Right lobe of liver (tissue), 4 donors: ENCODE measurements at regions not wholly inside any gene's neighbourhood (a gene's known extent, or its start where the extent isn't known, plus 50 kb on each side); places are given as distances from the start of the nearest gene placed in this dataset.

ENCODE experiments used
- POLR2A ChIP-seq: fragments of 450-650 bp; IDR thresholded peaks from one replicate; pipeline ENCODE4 v1.6.1; 2017; ENCODE audit warnings: antibody characterized with exemption, mild to moderate bottlenecking
- TF ChIP-seq, protein P1 (sequence below), 4 donors: fragments of 200-600 bp in 3 of 4; fragments of 450-650 bp in 1 of 4; IDR thresholded peaks; one replicate each; pipeline versions ENCODE4 v1.5.1 to v1.8.0; 2016 to 2022; ENCODE audit warnings: antibody characterized with exemption in 4 of 4, mild to moderate bottlenecking in 2 of 4
- donor health status: DM: no; HTN: no; CAD: no.
- donor health status: DM: no; HTN: no; CAD: no.
- donor health status: DM: no; HTN: yes; CAD: no.

GRCh38 chr12:124700810-124701592 is 133.6 kb upstream of the NCOR2 start:
- TF ChIP-seq, protein P1, sequence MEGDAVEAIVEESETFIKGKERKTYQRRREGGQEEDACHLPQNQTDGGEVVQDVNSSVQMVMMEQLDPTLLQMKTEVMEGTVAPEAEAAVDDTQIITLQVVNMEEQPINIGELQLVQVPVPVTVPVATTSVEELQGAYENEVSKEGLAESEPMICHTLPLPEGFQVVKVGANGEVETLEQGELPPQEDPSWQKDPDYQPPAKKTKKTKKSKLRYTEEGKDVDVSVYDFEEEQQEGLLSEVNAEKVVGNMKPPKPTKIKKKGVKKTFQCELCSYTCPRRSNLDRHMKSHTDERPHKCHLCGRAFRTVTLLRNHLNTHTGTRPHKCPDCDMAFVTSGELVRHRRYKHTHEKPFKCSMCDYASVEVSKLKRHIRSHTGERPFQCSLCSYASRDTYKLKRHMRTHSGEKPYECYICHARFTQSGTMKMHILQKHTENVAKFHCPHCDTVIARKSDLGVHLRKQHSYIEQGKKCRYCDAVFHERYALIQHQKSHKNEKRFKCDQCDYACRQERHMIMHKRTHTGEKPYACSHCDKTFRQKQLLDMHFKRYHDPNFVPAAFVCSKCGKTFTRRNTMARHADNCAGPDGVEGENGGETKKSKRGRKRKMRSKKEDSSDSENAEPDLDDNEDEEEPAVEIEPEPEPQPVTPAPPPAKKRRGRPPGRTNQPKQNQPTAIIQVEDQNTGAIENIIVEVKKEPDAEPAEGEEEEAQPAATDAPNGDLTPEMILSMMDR (IDR thresholded peaks at IDR 0.05), result no peak
- no peak for TF ChIP-seq POLR2A
